ENCODE measurements at regions not wholly inside any gene's neighbourhood (a gene's known extent, or its start where the extent isn't known, plus 50 kb on each side); places are given as distances from the start of the nearest gene placed in this dataset.
"Not testable (repeated sequence)": the region's sequence is repeated elsewhere in the genome, so short reads cannot be mapped to it uniquely, and the experiment has no call there.

GRCh38 chr9:99670886-99671285, 150.8 kb upstream of the NR4A3 start:
- not testable (repeated sequence) for H3K9me3 Mint-ChIP-seq; DNase-seq; H3K4me1 Mint-ChIP-seq (ENCODE audit: low read depth in 2 of 2); H3K36me3 Mint-ChIP-seq (ENCODE audit: insufficient read depth); H3K4me3 Mint-ChIP-seq; ATAC-seq (replicated peaks); H3K27ac Mint-ChIP-seq
- H3K27me3 Mint-ChIP-seq, result peaks cover 26 to 28% of the 10 kb centered on the region in 2 donors

- DNase-seq (no peak), ATAC-seq (replicated peaks) (no peak)
- peaks cover 7 to 17% of the 10 kb centered on the region in 2 donors for H3K27me3 Mint-ChIP-seq
- H3K27ac Mint-ChIP-seq, result no peak overlapping the region
- no peak overlapping the region for H3K4me3 Mint-ChIP-seq
- H3K9me3 Mint-ChIP-seq, result peaks cover 2 to 8% of the 10 kb centered on the region in 2 donors
- H3K4me1 Mint-ChIP-seq (ENCODE audit: low read depth in 2 of 2), result no peaks in the 10 kb centered on the region
- H3K36me3 Mint-ChIP-seq (ENCODE audit: insufficient read depth), result peaks cover 3% of the 10 kb centered on the region
These were observed 144.4 kb upstream of the NR4A3 start for GRCh38 chr9:99677281-99677680.

GRCh38 chr9:99678566-99678965, 143.1 kb upstream of the NR4A3 start:
- ATAC-seq (replicated peaks) (no peak), DNase-seq (no peak)
- peaks cover 0 to 10% of the 10 kb centered on the region in 2 donors for H3K27me3 Mint-ChIP-seq
- no peaks in the 10 kb centered on the region for H3K4me1 Mint-ChIP-seq (ENCODE audit: low read depth in 2 of 2)
- H3K27ac Mint-ChIP-seq, result no peak overlapping the region
- H3K36me3 Mint-ChIP-seq (ENCODE audit: insufficient read depth), result peaks cover 3% of the 10 kb centered on the region
- H3K4me3 Mint-ChIP-seq, result no peak overlapping the region
- peaks cover 2 to 8% of the 10 kb centered on the region in 2 donors for H3K9me3 Mint-ChIP-seq

GRCh38 chr9:99680191-99680590, 141.5 kb upstream of the NR4A3 start:
- DNase-seq (no peak), ATAC-seq (replicated peaks) (no peak)
- Mint-ChIP-seq H3K4me1 (ENCODE audit: low read depth in 2 of 2) (no peaks in the 10 kb centered on the region), H3K27me3 (peaks cover 0 to 10% of the 10 kb centered on the region in 2 donors), H3K4me3 (no peak overlapping the region), H3K36me3 (ENCODE audit: insufficient read depth) (peaks cover 3% of the 10 kb centered on the region), H3K9me3 (peaks cover 2 to 8% of the 10 kb centered on the region in 2 donors), H3K27ac (no peak overlapping the region)

- Mint-ChIP-seq H3K4me3 (no peak overlapping the region), H3K27me3 (peaks cover 0 to 10% of the 10 kb centered on the region in 2 donors), H3K27ac (no peak overlapping the region), H3K4me1 (ENCODE audit: low read depth in 2 of 2) (no peaks in the 10 kb centered on the region), H3K9me3 (peaks cover 0 to under 1% of the 10 kb centered on the region in 2 donors), H3K36me3 (ENCODE audit: insufficient read depth) (peaks cover 3% of the 10 kb centered on the region)
- ATAC-seq (replicated peaks) (no peak), DNase-seq (no peak)
These were observed 140.6 kb upstream of the NR4A3 start for GRCh38 chr9:99681113-99681512.

- Mint-ChIP-seq H3K36me3 (ENCODE audit: insufficient read depth) (peaks cover 3% of the 10 kb centered on the region), H3K4me1 (ENCODE audit: low read depth in 2 of 2) (no peaks in the 10 kb centered on the region), H3K9me3 (no peaks in the 10 kb centered on the region), H3K4me3 (no peak overlapping the region), H3K27ac (no peak overlapping the region), H3K27me3 (peaks cover 0 to 10% of the 10 kb centered on the region in 2 donors)
- ATAC-seq (replicated peaks), result no peak
- no peak for DNase-seq
These were observed 139.3 kb upstream of the NR4A3 start for GRCh38 chr9:99682378-99682777.

- Mint-ChIP-seq H3K36me3 (ENCODE audit: insufficient read depth) (peaks cover 3% of the 10 kb centered on the region), H3K27ac (no peak overlapping the region), H3K27me3 (peaks cover 0 to 10% of the 10 kb centered on the region in 2 donors), H3K4me1 (ENCODE audit: low read depth in 2 of 2) (no peaks in the 10 kb centered on the region), H3K4me3 (no peak overlapping the region), H3K9me3 (no peaks in the 10 kb centered on the region)
- ATAC-seq (replicated peaks), result no peak
- DNase-seq, result no peak
These were observed 138.8 kb upstream of the NR4A3 start for GRCh38 chr9:99682870-99683269.

- H3K9me3 Mint-ChIP-seq, result no peaks in the 10 kb centered on the region
- no peak for DNase-seq
- H3K27me3 Mint-ChIP-seq, result peaks cover 11 to 17% of the 10 kb centered on the region in 2 donors
- H3K4me1 Mint-ChIP-seq (ENCODE audit: low read depth in 2 of 2), result no peaks in the 10 kb centered on the region
- ATAC-seq (replicated peaks), result no peak
- H3K4me3 Mint-ChIP-seq, result no peak overlapping the region
- no peak overlapping the region for H3K27ac Mint-ChIP-seq
- no peaks in the 10 kb centered on the region for H3K36me3 Mint-ChIP-seq (ENCODE audit: insufficient read depth)
These were observed 131.1 kb upstream of the NR4A3 start for GRCh38 chr9:99690573-99690972.

- Mint-ChIP-seq H3K4me3 (no peak overlapping the region), H3K27me3 (peaks cover 11 to 17% of the 10 kb centered on the region in 2 donors), H3K9me3 (no peaks in the 10 kb centered on the region), H3K4me1 (ENCODE audit: low read depth in 2 of 2) (no peaks in the 10 kb centered on the region), H3K27ac (no peak overlapping the region), H3K36me3 (ENCODE audit: insufficient read depth) (no peaks in the 10 kb centered on the region)
- ATAC-seq (replicated peaks) (no peak), DNase-seq (no peak)
These were observed 127.8 kb upstream of the NR4A3 start for GRCh38 chr9:99693888-99694287.

- no peak overlapping the region for H3K4me3 Mint-ChIP-seq
- DNase-seq (no peak), ATAC-seq (replicated peaks) (no peak)
- peaks cover 11 to 13% of the 10 kb centered on the region in 2 donors for H3K27me3 Mint-ChIP-seq
- H3K27ac Mint-ChIP-seq, result no peak overlapping the region
- no peaks in the 10 kb centered on the region for H3K4me1 Mint-ChIP-seq (ENCODE audit: low read depth in 2 of 2)
- H3K9me3 Mint-ChIP-seq, result no peaks in the 10 kb centered on the region
- H3K36me3 Mint-ChIP-seq (ENCODE audit: insufficient read depth), result no peaks in the 10 kb centered on the region
These were observed 127.3 kb upstream of the NR4A3 start for GRCh38 chr9:99694393-99694792.

GRCh38 chr9:99699396-99699795, 122.3 kb upstream of the NR4A3 start:
- no peak overlapping the region for H3K27ac Mint-ChIP-seq
- no peak overlapping the region for H3K4me3 Mint-ChIP-seq
- no peaks in the 10 kb centered on the region for H3K9me3 Mint-ChIP-seq
- H3K4me1 Mint-ChIP-seq (ENCODE audit: low read depth in 2 of 2), result no peaks in the 10 kb centered on the region
- ATAC-seq (replicated peaks) (no peak), DNase-seq (no peak)
- H3K27me3 Mint-ChIP-seq, result peaks cover 10 to 15% of the 10 kb centered on the region in 2 donors
- H3K36me3 Mint-ChIP-seq (ENCODE audit: insufficient read depth), result no peaks in the 10 kb centered on the region

- Mint-ChIP-seq H3K36me3 (ENCODE audit: insufficient read depth) (peaks cover under 1% of the 10 kb centered on the region), H3K4me1 (ENCODE audit: low read depth in 2 of 2) (no peaks in the 10 kb centered on the region), H3K27me3 (peaks cover 3 to 7% of the 10 kb centered on the region in 2 donors), H3K9me3 (no peaks in the 10 kb centered on the region), H3K27ac (no peak overlapping the region), H3K4me3 (no peak overlapping the region)
- ATAC-seq (replicated peaks) (no peak), DNase-seq (no peak)
These were observed 109.5 kb upstream of the NR4A3 start for GRCh38 chr9:99712214-99712613.

GRCh38 chr9:99713838-99714306, 107.8 kb upstream of the NR4A3 start:
- no peak overlapping the region for H3K4me3 Mint-ChIP-seq
- DNase-seq, result no peak
- H3K27ac Mint-ChIP-seq, result no peak overlapping the region
- H3K36me3 Mint-ChIP-seq (ENCODE audit: insufficient read depth), result no peaks in the 10 kb centered on the region
- no peak for ATAC-seq (replicated peaks)
- no peaks in the 10 kb centered on the region for H3K9me3 Mint-ChIP-seq
- H3K4me1 Mint-ChIP-seq (ENCODE audit: low read depth in 2 of 2), result peaks cover 0 to 2% of the 10 kb centered on the region in 2 donors
- peaks cover 0 to 6% of the 10 kb centered on the region in 2 donors for H3K27me3 Mint-ChIP-seq

- no peaks in the 10 kb centered on the region for H3K9me3 Mint-ChIP-seq
- no peaks in the 10 kb centered on the region for H3K36me3 Mint-ChIP-seq (ENCODE audit: insufficient read depth)
- no peak overlapping the region for H3K27ac Mint-ChIP-seq
- H3K27me3 Mint-ChIP-seq, result no peaks in the 10 kb centered on the region
- H3K4me3 Mint-ChIP-seq, result no peak overlapping the region
- ATAC-seq (replicated peaks), result no peak
- DNase-seq, result no peak
- H3K4me1 Mint-ChIP-seq (ENCODE audit: low read depth in 2 of 2), result peaks cover 18 to 40% of the 10 kb centered on the region in 2 donors
These were observed 103.1 kb upstream of the NR4A3 start for GRCh38 chr9:99718631-99719030.

Measured in effector memory CD8-positive, alpha-beta T cell (primary cell).